Mucosa of gallbladder (tissue), 1 donor: ENCODE measurements at regions not wholly inside any gene's neighbourhood (a gene's known extent, or its start where the extent isn't known, plus 50 kb on each side); places are given as distances from the start of the nearest gene placed in this dataset.
"Not testable (repeated sequence)": the region's sequence is repeated elsewhere in the genome, so short reads cannot be mapped to it uniquely, and the experiment has no call there.

Source experiments
- DNase-seq: peaks from one replicate; pipeline ENCODE4 v3.0.0-alpha.2; 2020; ENCODE audit warnings: low spot score
- donor health status: DM: no; HTN: no; CAD: no.

DNA sequence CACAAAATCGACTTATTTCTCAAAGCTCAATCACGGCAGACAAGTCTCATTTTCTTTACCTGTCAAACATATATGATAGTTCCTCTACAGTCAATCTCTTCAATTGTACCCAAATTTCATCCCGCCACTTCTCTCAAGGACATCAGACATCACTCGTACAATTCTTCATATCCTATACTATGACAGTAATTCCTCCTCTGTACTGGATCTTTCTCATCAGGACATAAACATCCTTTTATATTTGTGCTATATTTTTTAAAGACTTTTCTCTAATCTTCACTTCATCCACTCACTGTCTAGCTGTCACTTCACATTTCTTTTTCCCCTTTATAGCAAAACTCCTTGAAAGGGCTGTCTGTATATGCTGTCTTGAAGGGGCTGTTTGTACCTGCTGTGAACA lies 419.1 kb upstream of the NR5A2 start:
- DNase-seq, result no peak

DNA sequence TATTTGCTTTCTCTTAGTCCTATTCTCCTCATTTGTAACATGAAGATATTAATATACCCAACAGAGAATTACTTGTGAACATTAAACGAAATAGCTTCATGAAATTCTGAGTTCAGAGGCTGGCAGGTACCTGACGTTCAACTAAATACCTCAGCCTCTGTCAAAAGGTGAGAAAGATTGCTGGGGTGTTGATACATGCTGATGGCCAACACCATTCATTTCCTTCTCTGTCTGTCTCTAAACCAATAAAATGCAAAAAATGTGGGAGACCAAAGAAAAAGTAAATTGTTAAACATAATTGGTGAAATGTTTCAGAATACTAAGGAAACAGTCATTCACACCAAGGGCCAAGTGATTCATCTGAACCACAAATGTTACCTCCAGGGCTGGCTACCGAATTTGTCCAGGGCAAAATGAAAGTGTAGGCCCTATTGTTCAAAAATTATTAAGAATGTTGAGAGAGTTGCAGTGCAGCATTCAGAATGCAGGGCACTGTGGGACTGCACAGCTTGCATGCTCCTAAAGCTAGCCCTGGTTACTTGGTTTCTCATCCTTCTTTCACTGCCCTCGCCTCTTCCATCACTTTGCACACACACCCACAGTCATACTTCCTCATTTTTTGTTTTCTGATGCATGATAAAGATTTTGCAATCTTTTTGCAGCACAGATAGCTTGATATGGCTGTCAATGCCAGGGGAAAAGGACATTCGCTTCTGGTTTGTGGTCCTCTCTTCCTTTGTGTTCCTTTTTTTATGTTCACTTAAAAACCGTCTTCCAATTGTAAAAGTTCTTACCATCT lies 414.3 kb upstream of the NR5A2 start:
- no peak for DNase-seq

DNA sequence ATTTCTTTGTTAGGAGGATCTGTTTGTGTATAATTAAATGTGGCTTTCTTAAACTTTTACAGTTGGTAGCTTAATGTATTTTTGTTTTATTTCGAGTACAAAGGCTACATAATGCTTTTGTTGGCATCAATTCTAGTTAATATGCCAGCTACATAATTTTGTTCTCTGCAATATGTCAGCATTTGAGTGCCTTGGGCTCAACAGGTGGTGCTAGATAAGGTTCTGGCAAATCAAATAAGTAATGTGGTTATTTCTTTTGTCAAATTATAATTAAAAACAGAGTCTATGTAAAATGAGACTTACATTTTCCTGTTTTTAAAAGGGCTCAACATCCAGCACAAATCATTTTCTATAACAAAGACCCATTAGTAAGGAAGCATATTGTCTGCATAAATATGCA lies 410.6 kb upstream of the NR5A2 start:
- DNase-seq, result no peak

DNA sequence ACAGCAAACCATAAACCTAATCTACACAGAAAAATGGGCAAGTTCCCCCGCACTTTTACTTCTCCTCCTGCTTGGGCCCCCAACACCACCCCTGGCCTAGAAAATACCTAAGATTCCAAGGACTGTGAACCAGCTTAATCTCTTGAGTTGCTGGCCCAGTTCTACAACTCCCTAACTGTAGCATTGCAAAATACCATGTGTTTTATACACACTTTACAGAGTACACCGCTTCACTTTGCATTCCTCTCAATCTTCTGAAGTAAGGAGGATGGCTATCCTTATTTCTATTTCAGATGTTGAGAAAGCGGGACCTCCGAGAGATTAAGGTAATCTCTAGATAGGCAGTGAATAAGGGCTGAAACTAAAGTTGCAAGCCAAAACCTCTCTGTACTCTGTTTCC lies 408.3 kb upstream of the NR5A2 start:
- no peak for DNase-seq

DNA sequence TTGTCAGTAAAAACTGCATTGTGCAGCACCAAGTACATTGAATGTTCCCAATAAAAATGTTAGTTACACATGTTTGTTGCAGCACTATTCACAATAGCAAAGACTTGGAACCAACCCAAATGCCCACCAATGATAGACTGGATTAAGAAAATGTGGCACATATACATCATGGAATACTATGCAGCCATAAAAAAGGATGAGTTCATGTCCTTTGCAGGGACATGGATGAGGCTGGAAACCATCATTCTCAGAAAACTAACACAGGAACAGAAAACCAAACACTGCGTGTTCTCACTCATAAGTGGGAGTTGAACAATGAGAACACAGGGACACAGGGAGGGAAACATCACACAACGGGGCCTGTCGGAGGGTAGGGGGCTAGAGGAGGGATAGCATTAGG lies 401.3 kb upstream of the NR5A2 start:
- not testable (repeated sequence) for DNase-seq

DNA sequence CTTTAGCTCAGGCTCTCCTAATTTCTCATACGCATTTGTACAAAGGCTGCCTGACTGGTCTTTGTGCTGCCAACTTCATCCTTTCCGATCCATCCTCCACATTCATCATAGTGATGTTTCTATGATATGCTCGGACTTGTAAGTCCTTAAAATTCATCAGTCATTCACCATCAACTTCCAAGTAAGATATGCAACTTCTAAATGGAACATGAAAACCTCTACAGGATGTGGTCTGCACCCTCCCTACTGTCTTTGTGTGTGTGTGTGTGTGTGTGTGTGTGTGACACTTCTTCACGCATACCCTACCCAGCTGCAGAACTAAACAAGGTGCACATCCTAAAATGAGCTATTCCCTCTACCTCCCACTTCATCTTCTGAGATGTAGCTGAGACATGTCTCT lies 397.9 kb upstream of the NR5A2 start:
- DNase-seq, result no peak

DNA sequence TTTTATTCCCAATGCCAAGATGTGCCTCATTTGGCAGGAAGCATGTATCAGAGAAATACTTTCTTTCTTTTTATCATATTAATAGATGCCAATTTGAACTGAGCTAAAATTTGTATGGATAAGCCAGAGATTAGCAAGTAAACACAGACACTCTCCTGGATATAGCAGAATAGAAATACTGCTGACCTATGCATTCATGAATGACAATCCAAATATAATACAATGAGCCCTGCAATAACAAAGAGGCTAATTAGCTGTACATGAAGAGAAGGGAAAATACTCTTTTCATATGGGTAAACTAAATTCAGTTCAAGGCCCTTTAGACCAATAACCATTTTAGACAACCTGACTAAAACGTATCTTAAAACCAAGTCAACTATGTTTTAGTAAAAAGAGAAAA lies 388.1 kb upstream of the NR5A2 start:
- DNase-seq, result no peak

DNA sequence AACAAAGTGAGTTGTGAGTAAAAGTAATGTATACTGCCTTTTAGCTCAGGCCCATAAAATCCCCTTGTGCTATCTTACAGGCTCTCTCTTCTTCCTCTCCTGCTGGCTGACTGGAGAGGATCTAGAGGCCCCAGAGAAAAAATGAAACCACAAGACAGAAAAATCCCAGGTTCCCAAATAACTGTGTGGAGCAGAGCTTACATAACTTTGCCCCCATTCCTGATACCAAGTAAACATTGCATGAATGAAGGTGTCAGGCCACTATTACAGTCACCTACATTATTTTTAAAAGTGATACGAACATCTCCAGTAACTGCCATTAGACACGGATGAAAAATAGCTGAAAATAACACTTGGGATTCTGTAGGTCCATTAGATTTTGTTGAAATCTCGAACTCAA lies 386.0 kb upstream of the NR5A2 start:
- DNase-seq, result no peak

DNA sequence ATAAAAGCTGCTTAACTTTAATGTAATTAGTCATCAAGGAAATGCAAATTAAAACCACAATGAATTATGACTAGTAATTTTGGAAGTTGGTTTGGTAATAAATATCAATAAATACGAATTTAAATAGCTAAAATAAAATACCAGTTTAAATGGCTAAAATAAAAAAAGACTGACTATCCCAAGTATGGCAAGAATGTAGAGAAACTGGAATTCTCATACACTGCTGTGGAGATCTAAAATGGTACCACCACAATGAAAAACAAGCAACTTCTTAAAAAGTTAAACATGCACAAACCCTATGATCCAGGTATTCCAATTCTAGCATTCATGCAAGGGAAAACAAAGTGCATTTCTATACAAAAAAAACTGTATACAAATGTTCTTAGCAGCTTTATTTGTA lies 382.6 kb upstream of the NR5A2 start:
- no peak for DNase-seq

DNA sequence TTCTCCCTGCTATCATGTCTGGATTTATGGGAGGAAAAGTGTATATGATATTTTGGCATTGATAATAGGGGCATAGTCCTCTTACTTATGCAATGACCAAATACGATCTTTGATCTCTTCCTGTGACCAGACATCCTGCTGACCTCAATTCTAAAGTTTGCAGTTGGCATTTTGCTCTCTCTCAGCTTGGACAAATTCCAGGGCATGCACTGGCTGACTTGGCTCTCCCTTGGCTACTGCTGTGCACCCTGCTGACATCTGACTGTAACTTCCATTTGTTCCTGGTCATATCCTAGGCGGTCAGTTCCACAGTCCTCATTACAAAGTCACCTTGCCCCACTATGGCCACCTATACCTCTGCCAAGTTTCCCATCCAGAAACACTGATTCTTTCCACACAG lies 380.7 kb upstream of the NR5A2 start:
- DNase-seq, result peak; percentile 74

DNA sequence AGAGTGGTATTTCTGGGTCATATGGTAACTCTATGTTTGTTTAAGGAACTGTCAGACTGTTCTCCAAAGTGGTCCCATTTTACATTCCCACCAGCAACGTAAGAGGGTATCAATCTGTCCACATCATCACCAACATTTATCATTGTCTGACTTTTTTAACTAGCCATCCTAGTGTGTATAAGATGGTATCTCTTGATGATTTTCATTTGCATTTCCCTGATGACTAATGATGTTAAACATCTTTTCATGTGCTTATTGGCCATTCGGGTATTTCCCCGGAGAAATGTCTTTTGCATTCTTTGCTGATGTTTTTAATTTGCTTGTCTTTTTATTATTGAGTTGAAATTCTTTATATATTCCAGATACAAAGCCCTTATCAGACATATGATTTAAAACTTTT lies 370.1 kb upstream of the NR5A2 start:
- no peak for DNase-seq

DNA sequence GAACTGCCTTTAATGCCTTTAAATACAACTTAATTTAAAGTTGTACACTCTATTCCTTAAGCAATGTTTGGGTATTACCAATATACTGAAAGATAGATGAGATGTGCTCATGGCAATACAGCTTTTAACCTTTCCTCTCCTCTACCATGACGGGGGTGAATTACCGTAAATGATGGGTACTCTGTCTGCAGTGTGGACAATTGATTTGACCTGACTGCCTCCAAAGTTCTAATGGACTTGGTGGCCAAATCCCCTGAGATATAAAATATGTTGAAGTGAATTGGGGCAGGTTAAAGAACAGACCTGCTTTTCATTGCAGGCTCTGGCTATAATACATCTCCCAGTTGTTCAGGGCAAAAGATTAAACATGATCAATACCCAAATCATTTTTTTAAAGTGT lies 367.4 kb upstream of the NR5A2 start:
- DNase-seq, result no peak

DNA sequence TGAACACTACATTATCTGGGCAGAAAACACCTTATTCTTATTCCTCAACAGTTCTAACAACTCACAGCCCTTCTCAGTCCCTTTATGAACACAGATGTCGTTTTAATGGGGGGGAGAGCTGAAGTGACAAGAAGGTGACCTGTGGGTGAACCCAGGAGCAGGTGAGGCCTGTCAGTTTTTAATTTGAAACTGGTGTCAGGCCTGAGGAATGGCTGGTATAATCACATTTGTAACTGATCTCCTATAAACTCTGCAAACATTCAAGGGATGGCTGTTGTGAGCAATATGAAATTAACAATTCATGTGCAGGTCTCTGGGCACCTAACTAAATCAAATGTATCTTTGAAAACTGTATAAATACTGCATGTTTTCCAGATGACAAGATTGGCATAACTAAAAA lies 362.1 kb upstream of the NR5A2 start:
- no peak for DNase-seq

DNA sequence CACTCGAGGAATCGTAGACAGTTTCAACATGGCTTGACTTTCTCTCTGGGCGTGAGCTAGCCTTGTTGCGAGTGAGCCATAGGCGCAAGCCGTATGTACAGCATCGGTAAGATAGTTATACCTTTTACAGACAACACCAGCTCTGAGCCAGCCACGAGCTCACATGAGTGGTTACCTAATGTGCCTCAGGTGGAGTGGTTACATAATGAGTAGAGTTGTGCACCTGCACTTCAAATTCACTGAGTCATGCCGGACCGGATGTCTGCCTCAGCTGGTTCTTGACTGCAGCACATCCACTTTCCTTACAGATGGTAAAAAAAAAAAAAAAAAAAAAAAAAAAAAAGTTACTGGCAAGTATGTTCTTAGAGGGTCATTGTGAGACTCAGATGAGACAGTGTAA lies 360.4 kb upstream of the NR5A2 start:
- no peak for DNase-seq

DNA sequence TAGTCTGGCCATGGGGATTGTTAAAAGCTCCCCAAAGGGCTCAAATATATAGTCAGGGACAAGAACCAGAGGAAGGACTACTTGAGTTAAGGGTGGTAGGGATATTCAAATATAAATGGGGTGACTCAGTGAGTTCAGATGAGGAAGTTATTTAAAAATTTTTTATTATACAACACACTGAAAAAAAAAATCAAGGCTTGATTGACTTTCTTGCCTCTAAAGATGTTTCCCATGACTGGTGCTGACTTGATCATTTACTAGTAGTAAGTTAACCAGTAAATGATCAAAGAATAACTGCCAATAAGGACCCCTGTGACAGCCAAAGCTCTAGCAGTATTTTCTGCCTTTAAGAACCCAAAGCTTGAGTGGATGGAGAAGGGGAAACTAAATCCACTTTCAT lies 357.6 kb upstream of the NR5A2 start:
- no peak for DNase-seq

DNA sequence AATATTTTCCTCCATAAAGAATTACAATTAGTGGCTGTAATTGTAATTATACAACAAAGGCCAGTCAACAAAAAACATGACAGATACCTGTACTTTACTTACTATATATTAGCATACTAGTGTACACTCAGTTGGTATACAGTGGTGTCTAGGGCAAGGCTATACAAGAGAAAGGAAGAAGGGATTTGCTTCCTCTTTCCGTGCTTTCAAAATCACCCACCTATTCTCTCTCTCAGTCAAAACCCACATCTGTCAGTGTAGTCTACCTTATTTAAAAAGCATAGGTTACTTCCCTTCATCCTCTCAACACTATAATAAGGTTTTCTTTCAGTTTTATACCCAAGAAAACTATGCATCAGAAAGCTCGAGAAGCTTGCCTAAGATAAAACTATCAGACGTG lies 355.8 kb upstream of the NR5A2 start:
- no peak for DNase-seq

DNA sequence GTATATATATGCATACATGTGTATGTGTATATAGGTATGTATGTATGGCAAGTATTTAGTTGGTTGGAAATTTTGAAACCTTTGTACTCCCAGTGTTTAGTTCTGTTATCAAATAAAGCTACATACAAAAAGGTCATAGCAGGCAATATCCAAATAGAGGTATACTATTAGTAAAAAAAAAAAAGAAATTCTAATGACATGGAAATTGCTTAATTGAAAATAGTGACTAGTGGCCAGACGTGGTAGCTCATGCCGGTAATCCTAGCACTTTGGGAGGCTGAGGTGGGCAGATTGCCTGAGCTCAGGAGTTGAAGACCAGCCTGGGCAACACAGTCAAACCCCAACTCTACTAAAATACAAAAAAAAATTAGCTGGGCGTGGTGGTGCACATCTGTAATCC lies 351.6 kb upstream of the NR5A2 start:
- no peak for DNase-seq

DNA sequence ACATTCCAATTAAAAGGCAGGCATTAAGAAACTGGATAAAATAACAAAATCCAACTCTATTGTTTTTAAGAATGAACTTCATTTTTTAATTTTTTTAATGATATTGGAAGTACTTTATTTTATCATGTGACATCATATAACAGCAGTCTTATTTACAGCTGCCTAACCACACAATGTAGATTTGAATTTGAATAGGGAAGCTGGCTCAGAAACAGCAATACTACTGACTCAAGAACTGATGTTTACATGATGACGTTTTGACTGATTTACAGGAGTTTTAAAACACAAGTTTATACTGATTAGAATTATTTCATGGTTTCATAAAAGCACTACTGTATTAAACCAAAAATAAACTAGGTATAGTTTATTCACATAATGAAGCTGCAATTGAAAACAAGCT lies 348.7 kb upstream of the NR5A2 start:
- DNase-seq, result no peak

DNA sequence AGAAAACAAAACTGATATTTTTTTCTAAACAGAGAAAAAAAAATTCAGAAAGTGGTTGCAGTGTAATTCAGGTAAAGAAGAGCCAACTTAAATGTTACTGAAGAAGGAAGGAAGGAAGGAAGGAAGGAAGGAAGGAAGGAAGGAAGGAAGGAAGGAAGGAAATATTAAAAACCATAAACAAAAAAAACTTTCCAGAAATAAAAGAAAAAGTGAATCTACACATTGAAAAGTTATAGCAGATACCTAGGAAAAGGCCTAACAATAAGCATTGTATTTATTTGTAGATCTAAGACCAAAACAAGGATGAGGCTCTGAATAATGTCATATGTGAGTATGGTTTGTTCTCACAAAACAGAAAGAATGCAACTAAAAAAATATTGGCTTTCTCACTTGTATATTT lies 345.4 kb upstream of the NR5A2 start:
- no peak for DNase-seq

DNA sequence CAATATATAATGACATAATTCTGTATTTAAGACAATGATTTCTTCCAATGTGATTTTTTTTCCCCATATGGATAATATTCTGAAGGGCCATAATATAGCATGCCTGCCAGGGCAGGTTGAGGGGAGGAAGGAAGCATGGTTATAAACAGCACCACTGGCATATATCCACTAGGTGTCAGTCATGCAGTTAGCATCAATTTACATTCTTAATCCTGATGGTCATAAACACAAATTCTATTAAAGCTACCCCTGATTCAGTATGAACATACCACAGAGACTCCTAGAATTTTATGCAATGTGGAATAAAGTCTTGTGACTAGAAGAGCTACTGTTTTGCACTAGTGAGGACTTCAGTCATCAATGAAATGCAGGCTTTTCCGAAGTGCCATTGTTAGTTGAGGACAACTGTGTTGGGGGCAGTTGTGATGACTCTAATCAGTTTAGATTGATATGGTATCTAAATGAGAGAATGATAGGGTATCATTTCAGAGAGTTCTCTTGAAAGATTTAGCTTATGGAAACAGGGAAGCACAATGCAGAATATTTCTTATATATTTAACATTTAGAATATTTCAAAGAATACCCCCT lies 342.7 kb upstream of the NR5A2 start:
- DNase-seq, result peak; percentile 35

DNA sequence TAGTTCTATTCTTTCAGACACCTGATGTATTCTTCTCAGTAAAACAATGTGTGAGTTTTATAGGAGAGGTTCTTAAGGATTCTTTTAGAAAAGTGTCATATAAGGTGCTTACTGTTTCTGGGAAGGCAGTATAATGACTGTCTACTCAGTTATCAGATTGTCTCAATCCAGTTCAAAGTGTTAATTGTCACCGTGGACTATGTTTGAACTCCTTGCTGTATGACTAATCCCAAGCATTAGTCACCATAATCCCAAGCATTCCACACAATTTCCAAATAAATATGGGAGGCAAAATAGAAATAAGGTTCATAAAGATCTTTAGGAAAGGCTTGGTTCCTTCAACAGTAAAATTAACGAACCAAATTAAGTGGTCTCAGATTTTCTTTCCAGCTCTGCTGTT lies 342.1 kb upstream of the NR5A2 start:
- no peak for DNase-seq

DNA sequence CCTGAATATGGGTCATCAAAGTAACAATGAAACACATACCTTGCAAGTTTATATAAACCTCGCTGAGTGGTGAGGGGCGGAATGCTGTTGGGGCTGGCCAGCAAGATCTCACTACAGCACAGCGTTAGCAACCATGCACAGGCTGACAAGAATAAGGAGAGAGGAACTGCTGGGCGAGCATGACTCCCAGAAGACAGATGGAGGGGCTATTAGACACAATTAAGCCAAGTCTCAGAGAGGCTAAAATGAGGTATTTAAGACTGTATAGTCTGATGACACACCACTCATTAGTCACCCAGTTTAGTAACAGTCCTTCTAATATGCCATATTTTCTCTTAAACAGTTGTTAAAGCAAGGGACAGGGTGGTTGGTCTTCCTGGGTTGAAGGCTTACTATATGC lies 340.2 kb upstream of the NR5A2 start:
- no peak for DNase-seq

DNA sequence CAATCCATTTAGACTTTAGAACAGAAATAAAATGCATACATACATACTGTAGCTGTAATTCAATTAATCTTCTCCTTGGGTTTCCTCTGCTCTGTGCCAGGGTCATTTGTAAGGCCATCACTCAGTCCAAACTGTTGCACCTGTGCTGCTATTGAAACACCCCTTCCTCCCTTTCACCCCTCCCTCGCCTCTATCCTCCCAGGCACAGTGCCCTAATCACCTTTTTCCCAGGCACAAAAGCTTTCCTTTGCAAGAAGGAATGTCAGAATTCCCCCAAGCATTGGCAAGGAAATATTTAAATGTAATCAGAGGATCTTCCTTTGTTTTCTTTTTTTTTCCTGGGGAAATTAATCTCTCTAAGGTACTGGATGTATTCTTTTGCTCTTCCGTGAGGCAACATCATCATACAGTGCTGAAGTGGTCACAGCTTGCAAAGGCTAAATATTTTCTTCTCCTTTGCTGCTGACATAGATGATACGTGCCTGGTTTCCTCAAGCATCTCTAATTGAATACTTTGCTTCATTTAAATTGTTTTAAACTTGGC lies 339.3 kb upstream of the NR5A2 start:
- no peak for DNase-seq

DNA sequence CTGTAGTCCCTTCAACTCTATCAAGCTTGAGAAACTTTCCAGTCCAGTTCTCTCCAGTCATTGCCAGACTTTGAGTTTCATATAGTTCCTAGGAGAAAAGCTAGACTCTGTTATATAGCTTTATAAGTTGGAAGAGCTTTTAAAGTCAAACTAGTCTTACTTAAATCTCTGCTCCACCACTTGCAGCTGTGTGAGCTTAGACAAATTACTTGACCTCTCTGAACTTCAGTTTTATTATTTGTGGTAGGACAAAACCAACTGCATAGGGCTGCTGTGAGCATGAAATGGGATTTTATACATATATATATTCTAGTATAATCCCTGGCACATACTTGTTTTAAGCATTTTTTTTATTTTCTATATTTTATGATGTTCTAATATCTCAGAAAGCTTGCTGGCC lies 338.7 kb upstream of the NR5A2 start:
- DNase-seq, result no peak
